ENCODE measurements at regions not wholly inside any gene's neighbourhood (a gene's known extent, or its start where the extent isn't known, plus 50 kb on each side); places are given as distances from the start of the nearest gene placed in this dataset.

- no peaks in the 10 kb centered on the region for H4K20me1 ChIP-seq (ENCODE audit: insufficient read depth, poor library complexity, severe bottlenecking)
- no peaks in the 10 kb centered on the region for H3K27me3 ChIP-seq
- H3K4me3 ChIP-seq: no peak overlapping the region
- H3K27ac ChIP-seq: no peak overlapping the region
- H3K36me3 ChIP-seq (replicated peaks; ENCODE audit: insufficient read depth, low read depth): no peaks in the 10 kb centered on the region
- no peak for TF ChIP-seq CTCF (IDR thresholded peaks at IDR 0.05; ENCODE audit: poor library complexity)
- no peak for TF ChIP-seq EZH2phosphoT487 (IDR thresholded peaks at IDR 0.05; ENCODE audit: low read depth, severe bottlenecking, unreplicated experiment)
- TF ChIP-seq EZH2 (IDR thresholded peaks at IDR 0.05; ENCODE audit: borderline replicate concordance): no peak
- H3K79me2 ChIP-seq: no peaks in the 10 kb centered on the region
- peaks cover 6% of the 10 kb centered on the region for H3K4me1 ChIP-seq (ENCODE audit: insufficient read depth)
- H2AFZ ChIP-seq: no peak overlapping the region
- no peaks in the 10 kb centered on the region for H3K9me2 ChIP-seq (replicated peaks; ENCODE audit: insufficient read depth)
- H3K4me2 ChIP-seq: no peak overlapping the region
- no peak for DNase-seq (ENCODE audit: low spot score)
- no peaks in the 10 kb centered on the region for H3K9me3 ChIP-seq (ENCODE audit: low read depth)
- 56% methylated on average over 12 of the region's 12 CpGs for WGBS (ENCODE audit: low lambda C conversion rate, missing lambda C conversion rate)
Observed at GRCh38 chr2:38500283-38500634, 102.5 kb downstream of the HNRNPLL start.

GRCh38 chr2:38499548-38500282, 103.0 kb downstream of the HNRNPLL start:
- Histone ChIP-seq H4K20me1 (ENCODE audit: insufficient read depth, poor library complexity, severe bottlenecking) (no peaks in the 10 kb centered on the region), H3K4me1 (ENCODE audit: insufficient read depth) (peaks cover 6% of the 10 kb centered on the region), H3K27ac (no peak overlapping the region), H3K36me3 (replicated peaks; ENCODE audit: insufficient read depth, low read depth) (no peaks in the 10 kb centered on the region), H3K79me2 (no peaks in the 10 kb centered on the region), H3K4me3 (no peak overlapping the region), H3K9me3 (ENCODE audit: low read depth) (no peaks in the 10 kb centered on the region), H3K9me2 (replicated peaks; ENCODE audit: insufficient read depth) (no peaks in the 10 kb centered on the region), H2AFZ (no peak overlapping the region), H3K4me2 (no peak overlapping the region), H3K27me3 (no peaks in the 10 kb centered on the region)
- DNase-seq (ENCODE audit: low spot score): no peak
- 74% methylated on average over 9 of the region's 9 CpGs for WGBS (ENCODE audit: low lambda C conversion rate, missing lambda C conversion rate)
- no peak for TF ChIP-seq EZH2phosphoT487 (IDR thresholded peaks at IDR 0.05; ENCODE audit: low read depth, severe bottlenecking, unreplicated experiment)
- no peak for TF ChIP-seq CTCF (IDR thresholded peaks at IDR 0.05; ENCODE audit: poor library complexity)
- TF ChIP-seq EZH2 (IDR thresholded peaks at IDR 0.05; ENCODE audit: borderline replicate concordance): no peak

- Histone ChIP-seq H3K4me3 (no peak overlapping the region), H3K4me1 (ENCODE audit: insufficient read depth) (peaks cover 6% of the 10 kb centered on the region), H3K27ac (no peak overlapping the region), H3K27me3 (no peaks in the 10 kb centered on the region), H2AFZ (no peak overlapping the region), H3K36me3 (replicated peaks; ENCODE audit: insufficient read depth, low read depth) (no peaks in the 10 kb centered on the region), H4K20me1 (ENCODE audit: insufficient read depth, poor library complexity, severe bottlenecking) (no peaks in the 10 kb centered on the region), H3K79me2 (no peaks in the 10 kb centered on the region), H3K9me3 (ENCODE audit: low read depth) (no peaks in the 10 kb centered on the region), H3K4me2 (no peak overlapping the region), H3K9me2 (replicated peaks; ENCODE audit: insufficient read depth) (no peaks in the 10 kb centered on the region)
- 94% methylated on average over 3 of the region's 3 CpGs for WGBS (ENCODE audit: low lambda C conversion rate, missing lambda C conversion rate)
- no peak for TF ChIP-seq CTCF (IDR thresholded peaks at IDR 0.05; ENCODE audit: poor library complexity)
- no peak for TF ChIP-seq EZH2phosphoT487 (IDR thresholded peaks at IDR 0.05; ENCODE audit: low read depth, severe bottlenecking, unreplicated experiment)
- TF ChIP-seq EZH2 (IDR thresholded peaks at IDR 0.05; ENCODE audit: borderline replicate concordance): no peak
- DNase-seq (ENCODE audit: low spot score): no peak
Observed at GRCh38 chr2:38498045-38498481, 104.7 kb downstream of the HNRNPLL start.

Measured in hepatocyte (in vitro differentiated cells).